Posterior vena cava (tissue), 2 donors: ENCODE measurements at regions not wholly inside any gene's neighbourhood (a gene's known extent, or its start where the extent isn't known, plus 50 kb on each side); places are given as distances from the start of the nearest gene placed in this dataset.

Experiments
- DNase-seq: peaks from one replicate; pipeline ENCODE4 v3.0.0-alpha.2; 2020; ENCODE audit warnings: low spot score
- intact Hi-C, 2 donors: fragments of 100-400 bp; cut with DNase I; formaldehyde crosslinking; loops; one replicate each; pipeline versions ENCODE4 v1.14.1 to v1.14.2; 2022 to 2023
- donor health status: DM: yes; HTN: yes; CAD: no.
- donor health status: DM: yes; HTN: yes; CAD: no.

DNA sequence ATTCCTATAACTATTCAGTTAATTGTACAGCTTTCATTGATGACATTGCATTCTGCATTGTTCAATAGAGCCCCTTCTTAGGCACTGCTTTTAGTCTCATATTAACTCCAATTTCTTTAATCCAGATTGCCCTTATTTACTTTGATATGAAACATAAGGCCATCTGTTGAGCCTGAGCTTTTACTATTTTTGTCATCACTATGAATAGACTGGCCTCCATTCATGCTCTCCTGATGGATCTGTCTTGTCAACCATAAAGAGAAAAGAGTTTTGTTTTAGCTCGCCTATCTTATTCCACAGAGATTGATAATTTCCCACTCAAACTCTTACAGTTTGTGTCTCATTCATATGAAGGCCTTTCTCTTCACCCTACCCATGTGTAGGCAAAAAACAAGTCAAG is 159.2 kb upstream of the DTNA start:
- intact Hi-C loops = no loop called here
- DNase-seq = no peak

DNA sequence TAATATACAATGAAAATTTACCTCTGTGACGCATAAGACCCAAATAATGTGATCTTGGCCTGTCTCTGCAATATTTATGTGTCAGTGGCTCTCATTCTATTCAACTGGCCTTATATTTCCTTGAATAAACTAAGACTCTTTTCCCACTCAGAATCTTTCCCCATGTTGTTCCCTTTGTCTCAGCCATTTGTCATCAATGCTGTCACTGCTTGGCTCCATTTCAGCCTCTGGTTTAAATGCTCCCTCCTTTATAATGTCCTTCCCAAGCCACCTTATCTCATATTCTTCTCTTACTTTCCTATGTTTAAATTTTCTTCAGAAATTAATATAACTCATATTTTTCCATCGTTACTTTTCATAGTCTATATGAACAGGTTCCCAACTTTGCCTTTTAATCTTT is 158.3 kb upstream of the DTNA start:
- intact Hi-C loops = no loop called here
- DNase-seq = no peak

DNA sequence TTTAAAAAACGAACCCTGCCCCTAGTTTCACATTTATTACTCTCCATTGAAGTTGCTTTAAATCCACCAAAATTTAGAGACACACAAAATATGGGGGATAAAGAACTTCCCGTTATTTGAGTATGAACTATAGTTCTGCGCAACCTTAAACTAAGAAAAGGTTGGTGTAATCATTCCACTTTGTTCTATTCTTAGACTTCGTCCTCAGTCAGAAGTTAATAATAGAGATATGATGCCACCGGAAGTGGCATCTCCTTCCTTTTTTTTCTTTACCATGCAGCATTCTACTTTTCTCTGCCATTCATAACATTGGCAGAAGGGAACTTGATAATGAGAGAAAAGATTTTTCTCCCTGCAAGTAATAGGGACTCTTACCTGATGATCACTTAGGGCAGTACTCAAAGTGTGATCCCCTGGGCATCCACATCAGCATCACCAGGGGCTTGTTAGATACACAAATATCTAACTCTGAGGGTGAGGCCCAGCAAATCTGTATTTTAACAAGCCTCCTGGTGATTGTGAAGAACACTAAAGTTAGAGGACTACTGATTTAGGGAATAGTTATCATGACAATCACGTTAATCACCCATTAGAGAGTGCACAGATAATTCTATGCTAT is 147.7 kb upstream of the DTNA start:
- intact Hi-C loops = no loop called here
- DNase-seq = no peak

DNA sequence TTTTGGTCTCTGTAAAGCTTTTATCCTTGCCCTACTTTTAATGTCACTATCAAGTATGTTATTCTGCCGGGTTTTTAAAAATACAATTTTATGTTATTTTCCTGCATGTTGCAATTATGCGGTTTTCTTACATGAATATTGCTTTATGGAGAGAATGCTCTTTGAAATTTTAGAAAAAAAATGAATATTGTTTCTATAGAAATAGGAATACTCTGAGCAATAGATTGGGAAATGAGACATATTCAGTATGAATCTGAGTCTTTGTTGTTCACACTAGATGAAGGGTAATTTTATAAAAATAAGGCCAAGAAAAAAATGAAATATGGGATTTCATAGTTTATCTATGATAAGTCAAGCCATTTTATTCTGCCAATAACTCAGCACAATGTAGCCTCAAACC is 142.2 kb upstream of the DTNA start:
- intact Hi-C loops = no loop called here
- no peak for DNase-seq

DNA sequence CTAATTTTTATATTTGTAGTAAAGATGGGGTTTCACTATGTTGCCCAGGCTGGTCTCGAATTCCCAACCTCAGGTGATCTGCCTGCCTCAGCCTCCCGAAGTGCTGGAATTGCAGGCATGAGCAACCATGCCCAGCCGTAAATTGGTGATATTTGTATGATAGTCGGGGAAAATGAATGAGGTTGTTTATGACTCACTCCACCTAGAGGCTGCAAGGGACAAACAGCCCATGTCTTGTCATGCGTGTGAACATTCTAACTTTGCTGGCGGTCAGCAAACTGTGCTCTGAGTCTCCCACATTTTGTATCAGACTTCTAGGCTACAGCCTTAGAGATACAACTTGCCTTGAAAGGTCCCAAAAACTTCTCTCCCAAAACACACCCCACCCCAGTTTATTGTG is 133.5 kb upstream of the DTNA start:
- intact Hi-C loops = no loop called here

DNA sequence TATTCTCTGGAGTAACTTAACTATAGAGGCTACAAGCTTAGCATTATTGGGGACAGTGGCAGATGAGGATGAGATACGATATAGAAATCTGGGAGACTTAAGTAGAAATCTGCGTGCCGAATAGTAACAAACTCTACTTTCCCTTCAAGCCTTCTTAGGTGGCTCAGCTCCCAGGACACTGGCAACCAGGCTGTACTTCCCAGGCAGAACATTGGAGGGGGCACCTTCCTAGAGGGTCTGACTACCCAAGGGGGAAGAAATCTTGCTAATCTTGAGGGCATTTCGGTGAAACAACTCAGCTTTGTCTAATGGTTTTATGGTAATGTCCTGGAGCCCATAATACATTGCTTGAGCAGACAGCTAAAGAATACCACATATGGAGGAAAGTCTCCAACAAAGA is 126.2 kb upstream of the DTNA start:
- intact Hi-C loops = no loop called here

More for the DNA sequence above, 133.5 kb upstream of the DTNA start:
- DNase-seq = no peak

DNA sequence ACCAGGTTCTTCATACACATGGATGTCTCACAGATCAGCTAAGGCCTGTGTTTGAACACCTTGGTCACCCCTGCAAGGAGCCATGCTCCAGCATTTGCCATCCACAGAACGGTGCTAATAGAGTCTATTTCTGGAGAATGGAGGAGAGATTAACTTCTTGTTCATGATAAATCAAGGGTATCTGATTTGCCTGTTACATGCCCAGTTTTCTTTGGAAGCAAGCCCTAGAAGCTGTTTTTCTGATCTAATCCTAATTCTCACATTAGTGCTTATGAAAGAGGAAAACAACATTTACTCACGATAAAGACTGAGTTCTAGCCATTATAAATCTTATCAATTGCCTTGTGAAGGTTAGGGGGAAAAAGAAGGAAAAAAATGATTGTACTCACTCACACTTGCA is 119.6 kb upstream of the DTNA start:
- intact Hi-C loops = no loop called here
- DNase-seq = no peak

More for the DNA sequence above, 126.2 kb upstream of the DTNA start:
- DNase-seq = no peak

DNA sequence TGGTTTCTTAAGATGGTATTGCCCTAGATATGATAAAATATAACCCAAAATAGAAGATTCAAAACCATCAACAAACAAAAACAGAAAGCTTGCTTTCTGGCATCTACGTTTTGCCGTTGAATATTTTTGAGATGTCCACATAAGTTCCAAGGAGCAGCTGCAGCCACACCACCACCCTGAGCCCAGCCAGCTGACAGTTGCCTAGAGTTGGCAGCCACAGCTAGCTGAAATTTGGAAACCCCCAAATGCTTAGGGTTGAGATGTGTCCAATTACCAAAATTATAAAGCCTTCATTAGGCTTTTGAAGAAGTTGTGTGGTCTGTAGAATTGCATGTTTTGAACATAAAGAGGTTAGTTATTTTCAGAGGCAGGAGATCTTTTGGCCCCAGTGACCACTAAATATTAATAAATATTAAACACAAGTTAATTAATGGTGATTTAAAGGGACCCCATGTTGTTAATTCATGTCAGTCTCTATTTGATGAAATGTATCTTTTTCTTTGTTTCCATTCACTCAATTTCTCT is 118.1 kb upstream of the DTNA start:
- no peak for DNase-seq
- intact Hi-C loops = no loop called here

DNA sequence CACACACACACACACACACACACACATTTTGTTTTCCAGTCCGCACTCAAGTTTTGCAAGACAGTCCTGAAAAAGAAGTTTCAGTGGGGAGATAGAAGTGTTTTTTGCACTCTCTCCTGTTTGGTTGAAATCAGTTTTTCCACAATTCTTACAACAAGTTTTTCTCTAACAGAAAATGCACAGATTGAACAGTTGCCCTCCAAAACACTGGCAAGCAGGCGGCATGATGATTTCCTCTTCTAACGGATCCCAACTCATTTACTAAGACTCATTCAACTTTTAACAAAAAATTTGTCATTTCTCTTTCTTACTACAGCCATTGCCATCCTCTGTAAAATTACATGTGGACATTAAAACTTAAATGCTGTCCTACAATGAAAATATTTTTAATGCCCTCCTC is 117.6 kb upstream of the DTNA start:
- intact Hi-C loops = no loop called here
- no peak for DNase-seq

DNA sequence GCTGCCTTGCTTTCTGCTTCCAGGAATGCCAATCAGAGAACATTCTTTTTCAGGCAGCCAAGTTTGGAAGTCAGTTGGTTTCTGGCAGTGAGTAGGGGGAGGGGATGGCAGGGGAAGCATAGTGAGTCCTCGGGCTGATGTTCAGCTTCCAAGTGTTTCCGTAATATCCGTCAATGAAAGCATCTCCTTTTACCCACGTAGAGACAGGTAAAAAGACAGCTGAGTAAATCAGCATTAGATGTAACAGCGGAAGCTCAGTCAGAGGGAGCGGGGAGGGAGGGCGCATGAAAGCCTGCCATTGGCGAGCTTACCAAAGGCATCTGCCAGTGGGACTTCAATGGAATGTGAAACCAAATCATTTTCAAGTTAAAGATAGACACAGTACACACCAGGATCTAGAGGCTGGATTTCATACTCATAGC is 117.1 kb upstream of the DTNA start:
- intact Hi-C loops = no loop called here
- no peak for DNase-seq

DNA sequence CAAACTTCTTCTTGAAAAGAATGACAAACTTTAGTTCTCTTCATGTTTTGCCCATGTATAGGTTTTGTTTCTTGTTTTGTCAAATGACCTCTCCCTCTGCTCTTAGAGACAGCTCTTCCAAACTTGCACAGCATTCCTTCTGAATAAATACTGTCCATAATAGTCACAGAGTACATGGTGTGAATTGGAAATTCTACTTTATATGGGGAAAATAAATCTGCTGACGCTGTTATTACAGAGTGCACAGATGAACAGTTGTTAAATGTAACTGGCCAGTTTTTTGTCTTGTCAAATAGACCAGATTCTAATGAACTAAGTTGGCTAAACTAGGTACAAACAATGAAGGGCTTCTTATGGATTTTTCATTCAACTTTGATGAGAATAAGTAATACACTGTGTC is 115.8 kb upstream of the DTNA start:
- no peak for DNase-seq
- intact Hi-C loops = no loop called here

DNA sequence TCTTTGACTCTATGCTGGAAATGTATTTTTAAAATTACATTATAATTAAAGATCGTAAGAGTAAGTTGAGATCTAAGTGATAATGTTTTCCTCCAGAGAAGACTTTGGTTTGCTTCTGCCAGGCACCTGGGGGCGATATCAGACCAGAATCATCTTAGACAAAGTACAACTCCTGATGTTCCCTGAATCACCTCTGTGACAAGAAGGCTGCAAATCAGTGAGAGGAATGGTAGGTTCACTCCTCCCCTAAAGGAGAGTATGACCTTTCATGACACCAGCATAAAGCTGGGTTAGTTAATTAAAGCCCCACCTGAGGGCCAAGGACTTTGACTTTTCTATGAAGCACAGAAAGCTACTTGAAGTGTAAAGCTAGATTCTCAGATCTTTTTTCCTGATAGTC is 114.4 kb upstream of the DTNA start:
- intact Hi-C loops = no loop called here
- no peak for DNase-seq

DNA sequence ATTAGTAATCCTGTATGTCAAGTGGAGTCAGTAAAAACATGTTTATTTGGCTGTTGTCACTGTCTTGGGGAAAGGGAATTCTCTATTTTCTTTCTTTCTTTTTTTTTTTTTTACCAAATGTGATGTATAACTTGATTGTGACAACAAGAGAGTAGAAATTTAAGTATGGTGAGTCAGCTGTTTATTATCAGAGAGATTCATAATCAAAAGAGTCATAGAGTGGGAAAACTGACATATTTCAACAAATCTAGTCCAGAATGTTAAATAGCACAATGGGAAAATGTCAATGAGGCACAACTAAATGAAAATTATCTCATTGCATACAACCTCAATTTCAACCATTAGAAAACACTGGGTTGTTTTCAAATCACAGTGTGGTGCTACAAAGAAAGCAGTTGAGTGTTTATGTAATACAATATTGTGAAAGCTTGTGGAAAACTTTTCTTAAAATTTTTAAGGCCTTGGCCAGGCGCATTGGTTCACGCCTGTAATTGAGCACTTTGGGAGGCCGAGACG is 111.9 kb upstream of the DTNA start:
- no peak for DNase-seq
- intact Hi-C loops = no loop called here

DNA sequence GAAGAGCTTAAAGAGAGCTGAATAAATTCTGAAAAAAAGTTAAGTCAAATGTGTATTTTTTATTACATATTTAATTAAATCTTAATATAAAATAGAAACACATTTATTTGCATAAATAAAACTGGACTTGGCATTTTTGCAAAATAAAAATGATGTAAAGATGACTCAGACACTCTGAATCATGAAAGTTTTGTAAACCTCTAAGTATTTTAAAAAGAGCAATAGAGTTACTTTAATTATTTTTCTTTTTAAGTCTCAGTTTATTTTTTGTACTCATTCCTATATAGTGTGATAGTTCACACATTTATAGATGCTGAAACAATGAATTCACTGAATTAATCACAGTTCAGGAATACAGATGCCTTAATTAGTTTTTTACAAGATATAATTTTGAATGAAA is 109.9 kb upstream of the DTNA start:
- intact Hi-C loops = no loop called here
- no peak for DNase-seq

DNA sequence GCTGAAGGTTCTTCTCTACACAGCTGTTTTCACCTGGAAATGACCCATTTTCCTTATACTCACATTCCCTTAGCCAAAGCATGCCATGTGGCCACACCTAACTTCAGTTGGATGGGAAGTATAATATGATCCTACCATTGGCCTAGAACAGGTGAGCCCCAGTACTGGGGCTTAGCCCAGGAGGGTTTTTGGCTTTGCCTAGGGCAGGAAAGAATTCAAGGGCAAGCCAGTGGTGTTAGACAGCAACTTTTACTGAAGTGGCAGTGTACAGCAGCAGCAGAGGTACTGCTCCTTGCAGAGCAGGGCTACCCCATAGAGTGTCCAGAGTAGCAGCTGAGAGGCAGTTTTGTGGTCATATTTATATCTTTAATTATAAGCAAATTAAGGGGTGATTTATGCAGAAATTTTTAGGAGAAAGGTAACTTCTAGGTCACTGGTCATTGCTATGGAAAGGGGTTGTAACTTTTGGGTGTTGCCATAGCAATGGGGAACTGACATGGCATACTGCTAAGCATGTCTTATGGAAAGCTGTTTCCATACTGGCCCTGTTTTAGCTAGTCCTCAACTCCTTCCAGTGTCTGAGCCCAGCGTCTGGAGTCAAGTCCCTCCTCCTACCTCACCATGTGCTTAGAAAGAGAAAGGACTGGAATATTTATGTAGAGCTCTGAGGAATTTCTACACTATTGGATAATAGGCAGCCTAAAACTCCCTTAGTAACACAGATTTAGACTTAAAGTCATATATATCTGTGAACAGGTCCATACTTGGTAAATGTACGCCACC is 109.0 kb upstream of the DTNA start:
- intact Hi-C loops = no loop called here
- no peak for DNase-seq

DNA sequence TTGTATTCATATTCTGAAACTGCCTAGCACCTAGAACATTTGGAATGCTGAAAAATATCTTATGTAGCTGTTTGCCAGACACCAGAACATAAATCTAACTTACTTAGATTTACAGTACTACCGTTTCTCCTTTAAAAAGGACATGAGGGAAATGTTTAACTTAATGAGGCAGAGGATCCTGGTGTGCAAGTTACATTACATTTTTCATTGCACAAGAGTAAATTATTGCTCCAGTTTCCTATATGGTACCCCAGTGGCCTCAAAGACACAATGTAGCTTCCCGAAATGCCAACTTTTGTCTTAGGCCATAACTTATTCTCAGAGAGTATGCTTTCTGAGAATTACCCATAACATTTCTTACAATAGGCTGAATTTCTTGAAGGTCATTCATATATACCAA is 105.5 kb upstream of the DTNA start:
- intact Hi-C loops = no loop called here

DNA sequence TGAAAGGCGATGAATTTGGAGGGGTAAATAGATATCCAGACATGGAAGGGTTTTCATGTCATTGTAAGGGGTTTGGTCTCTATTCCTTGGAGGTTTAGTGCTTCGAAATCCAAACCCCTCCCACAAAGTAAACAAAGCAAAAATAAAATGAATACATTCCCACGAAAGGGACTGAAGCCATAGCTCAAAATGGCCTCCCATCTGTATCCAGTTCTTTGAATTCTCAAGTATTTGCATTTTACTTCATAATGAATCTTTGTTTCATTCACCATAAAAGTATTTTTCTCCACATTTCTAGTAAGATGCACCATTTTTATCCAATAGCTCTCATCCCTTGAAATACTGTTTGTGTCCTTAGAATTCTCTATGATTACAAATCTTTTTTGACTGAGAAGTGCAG is 103.2 kb upstream of the DTNA start:
- intact Hi-C loops = no loop called here
- no peak for DNase-seq

More for the DNA sequence above, 105.5 kb upstream of the DTNA start:
- no peak for DNase-seq

DNA sequence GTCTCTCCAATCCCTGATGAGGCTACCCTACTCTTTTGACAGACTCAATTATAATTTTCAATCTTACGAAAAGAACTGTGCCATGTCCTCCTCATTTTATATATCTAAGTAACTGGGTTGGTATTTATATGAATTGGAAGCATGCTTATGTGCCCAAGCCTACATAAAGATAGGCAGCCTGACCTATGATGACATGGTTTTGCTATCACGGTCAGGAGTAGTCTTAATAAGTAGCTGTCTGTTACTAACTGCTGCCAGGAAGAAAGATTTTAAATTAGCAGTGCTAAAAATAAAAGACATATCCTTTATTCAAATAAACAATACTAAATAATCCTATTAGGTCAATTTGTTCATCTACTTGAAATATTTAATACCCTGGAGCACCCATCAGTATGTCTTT is 102.0 kb upstream of the DTNA start:
- intact Hi-C loops = no loop called here
- DNase-seq = no peak

DNA sequence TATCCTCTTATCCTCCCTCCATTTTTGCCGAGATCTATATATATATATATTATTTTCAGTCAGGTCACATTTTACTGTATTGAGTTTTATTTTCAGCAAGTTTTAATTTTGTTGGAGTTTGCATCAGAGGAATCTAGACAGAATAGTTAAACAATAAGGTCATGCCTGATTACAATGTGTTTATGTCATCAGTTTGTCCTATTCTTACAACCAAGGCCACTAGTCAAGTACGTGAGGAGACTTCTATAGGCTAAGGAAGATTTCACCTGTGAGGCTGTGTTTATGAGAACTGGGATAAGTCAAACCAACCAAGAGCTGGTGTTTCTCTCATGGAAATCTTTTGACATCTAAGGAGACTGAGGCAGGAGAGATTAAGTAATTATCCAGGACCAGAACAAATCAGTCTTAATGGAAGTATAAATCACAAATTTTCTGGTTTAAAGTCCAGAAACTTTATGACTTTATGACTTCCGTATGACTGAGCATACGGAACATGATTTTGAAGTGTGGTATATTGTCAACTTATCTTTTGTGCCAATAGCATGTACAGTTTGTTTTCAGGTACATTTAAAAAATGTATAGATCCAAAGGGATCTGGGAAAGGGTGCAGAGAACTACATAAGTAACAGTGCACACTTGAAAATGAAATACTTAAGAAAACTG is 100.0 kb upstream of the DTNA start:
- intact Hi-C loops = no loop called here

DNA sequence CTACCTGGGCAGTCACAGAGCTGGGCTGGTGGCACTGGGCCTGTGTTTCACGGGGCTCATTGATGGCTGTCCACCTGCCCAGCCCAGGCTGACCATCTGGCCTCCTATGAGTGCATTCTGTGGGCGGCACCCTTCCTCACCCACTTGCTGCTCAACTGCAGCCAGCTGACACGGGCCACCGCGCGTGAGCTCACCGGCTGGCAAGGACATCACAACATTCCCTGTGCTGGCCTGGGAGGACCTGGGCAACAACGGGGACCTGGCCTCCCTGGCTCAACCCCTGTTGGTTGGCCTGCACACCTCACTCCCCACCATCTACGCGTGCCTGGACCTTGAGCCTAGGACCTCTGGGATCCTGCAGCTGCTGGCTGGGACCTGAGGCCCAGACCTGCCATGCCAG is 98.2 kb upstream of the DTNA start:
- intact Hi-C loops = no loop called here
- no peak for DNase-seq

More for the DNA sequence above, 100.0 kb upstream of the DTNA start:
- no peak for DNase-seq
